SW480 (cell line): ENCODE measurements at regions not wholly inside any gene's neighbourhood (a gene's known extent, or its start where the extent isn't known, plus 50 kb on each side); places are given as distances from the start of the nearest gene placed in this dataset.
A peak's percentile ranks its signal among the peaks of the same experiment; 100 is the strongest.

Experiments used
- DNase-seq: peaks from one replicate; pipeline ENCODE4 v3.0.0-alpha.2; 2016; ENCODE audit warnings: low spot score

- no peak for DNase-seq
Observed at GRCh38 chr1:237999426-238000052, 108.8 kb upstream of the ZP4 start.

GRCh38 chr1:237998581-237998980, 107.9 kb upstream of the ZP4 start:
- no peak for DNase-seq

- DNase-seq: no peak
Observed at GRCh38 chr1:237983496-237983895, 92.8 kb upstream of the ZP4 start.

- DNase-seq: no peak
Observed at GRCh38 chr1:237981223-237981622, 90.5 kb upstream of the ZP4 start.

GRCh38 chr1:237976331-237976730, 85.6 kb upstream of the ZP4 start:
- no peak for DNase-seq

- no peak for DNase-seq
Observed at GRCh38 chr1:237975903-237976302, 85.2 kb upstream of the ZP4 start.

- no peak for DNase-seq
Observed at GRCh38 chr1:237975376-237975775, 84.7 kb upstream of the ZP4 start.

GRCh38 chr1:237972186-237972585, 81.5 kb upstream of the ZP4 start:
- DNase-seq: no peak

- DNase-seq: no peak
Observed at GRCh38 chr1:237962985-237963384, 72.3 kb upstream of the ZP4 start.

- no peak for DNase-seq
Observed at GRCh38 chr1:237961754-237962153, 71.0 kb upstream of the ZP4 start.

- DNase-seq: no peak
Observed at GRCh38 chr1:237959838-237960237, 69.1 kb upstream of the ZP4 start.

- peak; percentile 6 for DNase-seq
Observed at GRCh38 chr1:237953238-237953637, 62.5 kb upstream of the ZP4 start.
